Naive thymus-derived CD8-positive, alpha-beta T cell (primary cell): ENCODE measurements at regions not wholly inside any gene's neighbourhood (a gene's known extent, or its start where the extent isn't known, plus 50 kb on each side); places are given as distances from the start of the nearest gene placed in this dataset.

ENCODE experiments used
- ATAC-seq, 2 donors: fragments of 150-1000 bp; cut with Tn5 transposase in 1 of 2; sonication (Bioruptor Pico), chemical (Tn5 transposase) in 1 of 2; 1 replicate in 1 of 2; 2 replicates in 1 of 2; pipeline ENCODE4 v1.10.0; 2021; ENCODE audit warnings: mild to moderate bottlenecking in 2 of 2, moderate library complexity in 2 of 2
- POLR2A ChIA-PET: fragments of 350-600 bp; sonication (Branson Sonifier 250); formaldehyde crosslinking; loops from one replicate; lab custom pipeline; 2021; ENCODE audit warnings: antibody characterized with exemption; lab: Charles Lee
- DNase-seq, 10 donors: peaks; one replicate each; pipeline versions ENCODE4 v3.0.0 to v3.0.0-alpha.2; 2020 to 2022
- H3K27ac Mint-ChIP-seq, 10 donors: one replicate each; pipeline ENCODE4 v1.8.0; 2020 to 2022; ENCODE audit warnings: mild to moderate bottlenecking in 10 of 10, mixed read lengths in 10 of 10, moderate library complexity in 4 of 10, inconsistent platforms in 1 of 10
- H3K27me3 Mint-ChIP-seq, 5 donors: one replicate each; pipeline ENCODE4 v1.8.0; 2021 to 2022; ENCODE audit warnings: mixed read lengths in 5 of 5
- H3K36me3 Mint-ChIP-seq, 3 donors: one replicate each; pipeline ENCODE4 v1.8.0; 2020 to 2022; ENCODE audit warnings: mixed read lengths in 3 of 3, mild to moderate bottlenecking in 2 of 3, inconsistent platforms in 1 of 3
- H3K4me1 Mint-ChIP-seq, 4 donors: one replicate each; pipeline ENCODE4 v1.8.0; 2021 to 2022; ENCODE audit warnings: mixed read lengths in 4 of 4
- H3K4me3 Mint-ChIP-seq, 10 donors: one replicate each; pipeline ENCODE4 v1.8.0; 2020 to 2022; ENCODE audit warnings: mild to moderate bottlenecking in 10 of 10, mixed read lengths in 10 of 10, moderate library complexity in 6 of 10, inconsistent platforms in 1 of 10
- H3K9me3 Mint-ChIP-seq, 9 donors: one replicate each; pipeline ENCODE4 v1.8.0; 2020 to 2022; ENCODE audit warnings: mixed read lengths in 9 of 9, mild to moderate bottlenecking in 3 of 9, inconsistent platforms in 1 of 9, moderate library complexity in 1 of 9

DNA sequence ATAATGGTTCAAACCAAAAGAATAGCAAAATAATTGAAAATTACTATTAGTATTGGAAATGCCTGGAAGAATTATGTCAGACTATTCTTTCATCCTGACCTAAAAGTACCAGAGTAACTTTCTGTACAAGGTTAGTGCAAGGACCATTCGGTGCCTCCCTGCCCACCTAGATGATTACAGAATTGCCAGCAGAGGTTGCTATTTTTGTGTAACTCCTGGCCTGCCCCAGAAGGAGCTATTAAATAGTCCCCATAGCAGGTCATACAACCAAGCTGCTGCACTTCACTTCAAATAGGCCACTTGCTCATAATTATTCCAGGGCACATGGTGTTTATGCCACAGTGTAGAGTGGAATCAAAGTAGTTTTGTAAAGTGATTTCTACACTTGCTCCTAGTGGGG lies 831.1 kb upstream of the PABPC4L start:
- no peaks in the 10 kb centered on the region for H3K36me3 Mint-ChIP-seq
- DNase-seq (no peak), ATAC-seq (no peak)
- no peak overlapping the region for H3K4me3 Mint-ChIP-seq
- POLR2A ChIA-PET = no interaction called here
- H3K4me1 Mint-ChIP-seq = no peaks in the 10 kb centered on the region
- peaks cover 0 to 5% (median 0%) of the 10 kb centered on the region in 9 donors for H3K9me3 Mint-ChIP-seq
- no peak overlapping the region for H3K27ac Mint-ChIP-seq
- H3K27me3 Mint-ChIP-seq = no peaks in the 10 kb centered on the region

DNA sequence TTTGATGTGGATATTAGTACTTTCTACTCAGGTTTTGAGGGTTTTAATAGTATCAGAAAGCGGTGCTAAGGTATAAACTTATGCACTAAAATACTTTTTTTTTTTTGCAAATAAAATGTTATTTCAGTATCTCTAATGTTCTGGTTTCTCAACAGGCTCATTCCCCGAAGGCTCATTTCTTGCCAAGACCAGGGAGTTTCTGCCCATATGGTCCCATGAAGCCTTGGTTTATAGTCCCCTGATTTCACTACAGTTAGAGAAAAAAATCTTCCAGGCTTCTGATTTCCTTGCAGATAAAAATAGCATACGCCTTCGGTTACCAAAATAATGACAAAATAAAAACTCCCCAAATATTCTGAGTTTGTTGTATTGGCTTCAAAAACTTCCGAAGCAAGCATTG lies 814.2 kb upstream of the PABPC4L start:
- Mint-ChIP-seq H3K9me3 (peaks cover 0 to 14% (median 7%) of the 10 kb centered on the region in 9 donors), H3K4me3 (no peak overlapping the region), H3K4me1 (no peaks in the 10 kb centered on the region), H3K36me3 (no peaks in the 10 kb centered on the region), H3K27me3 (no peaks in the 10 kb centered on the region), H3K27ac (no peak overlapping the region)
- POLR2A ChIA-PET = no interaction called here
- DNase-seq (no peak), ATAC-seq (no peak)

DNA sequence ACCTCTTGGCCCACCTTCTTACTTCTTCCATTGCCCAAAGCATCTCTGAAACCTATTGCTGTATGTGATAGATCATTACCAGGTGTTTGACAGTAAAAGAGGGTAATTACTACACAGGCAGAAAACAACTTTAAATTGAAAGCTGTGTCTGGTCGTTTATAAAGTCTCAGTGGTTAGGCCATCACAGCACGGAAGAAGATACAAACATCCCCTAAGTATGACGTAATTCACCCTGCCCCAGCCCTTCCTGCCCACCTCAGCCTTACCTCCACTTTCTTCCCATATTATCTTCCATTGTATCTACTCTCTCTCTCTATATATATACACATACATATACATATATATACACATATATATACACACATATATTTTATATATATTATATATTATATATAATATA lies 805.8 kb upstream of the PABPC4L start:
- H3K27me3 Mint-ChIP-seq = no peaks in the 10 kb centered on the region
- H3K36me3 Mint-ChIP-seq = no peaks in the 10 kb centered on the region
- H3K4me1 Mint-ChIP-seq = no peaks in the 10 kb centered on the region
- H3K27ac Mint-ChIP-seq = no peak overlapping the region
- ATAC-seq (no peak), DNase-seq (no peak)
- peaks cover 0 to 11% (median 3%) of the 10 kb centered on the region in 9 donors for H3K9me3 Mint-ChIP-seq
- H3K4me3 Mint-ChIP-seq = no peak overlapping the region
- POLR2A ChIA-PET = no interaction called here

DNA sequence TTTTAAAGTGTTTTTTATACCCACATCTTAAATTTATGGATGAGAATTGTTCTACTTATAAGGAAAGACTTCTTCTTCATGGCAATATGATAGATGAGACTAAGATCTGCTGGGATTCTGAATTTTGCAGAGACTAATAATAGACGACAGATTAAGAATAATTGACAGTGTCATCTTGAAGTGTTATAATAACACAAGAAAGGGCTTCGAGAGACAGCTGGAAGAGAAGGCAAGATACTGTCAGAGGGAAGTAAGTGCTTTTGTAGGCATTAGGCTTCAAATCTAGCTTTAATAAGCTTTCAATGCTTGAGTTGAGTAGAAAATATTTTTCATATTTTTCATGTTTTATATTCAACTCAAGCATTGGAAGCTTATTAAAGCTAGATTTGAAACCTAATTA lies 797.6 kb upstream of the PABPC4L start:
- H3K36me3 Mint-ChIP-seq = no peaks in the 10 kb centered on the region
- POLR2A ChIA-PET = no interaction called here
- no peaks in the 10 kb centered on the region for H3K4me1 Mint-ChIP-seq
- peaks cover 0 to 11% (median 0%) of the 10 kb centered on the region in 9 donors for H3K9me3 Mint-ChIP-seq
- ATAC-seq = no peak
- H3K27me3 Mint-ChIP-seq = no peaks in the 10 kb centered on the region
- DNase-seq = no peak
- no peak overlapping the region for H3K4me3 Mint-ChIP-seq
- H3K27ac Mint-ChIP-seq = no peak overlapping the region

DNA sequence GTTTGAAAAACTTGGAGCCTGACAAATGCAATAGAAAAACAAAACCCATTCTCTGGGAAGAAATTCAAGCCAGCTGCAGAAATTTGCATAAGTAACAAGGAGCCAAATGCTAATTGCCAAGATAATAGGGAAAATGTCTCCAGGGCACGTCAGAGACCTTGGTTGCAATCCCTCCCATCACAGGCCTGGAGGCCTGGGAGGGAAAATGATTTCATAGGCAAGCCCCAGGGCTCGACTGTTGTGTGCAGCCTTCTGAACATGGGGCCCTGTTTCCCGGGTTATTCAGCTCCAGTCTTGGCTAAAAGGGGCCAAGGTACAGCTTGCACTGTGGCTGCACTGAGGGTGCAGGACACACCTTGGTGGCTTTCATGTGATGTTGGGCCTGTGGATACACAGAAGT lies 760.4 kb upstream of the PABPC4L start:
- ATAC-seq (no peak), DNase-seq (no peak)
- Mint-ChIP-seq H3K4me3 (no peak overlapping the region), H3K27me3 (no peaks in the 10 kb centered on the region), H3K36me3 (no peaks in the 10 kb centered on the region), H3K4me1 (no peaks in the 10 kb centered on the region), H3K9me3 (peaks cover 0 to 24% (median 6%) of the 10 kb centered on the region in 9 donors), H3K27ac (no peak overlapping the region)
- POLR2A ChIA-PET = no interaction called here

DNA sequence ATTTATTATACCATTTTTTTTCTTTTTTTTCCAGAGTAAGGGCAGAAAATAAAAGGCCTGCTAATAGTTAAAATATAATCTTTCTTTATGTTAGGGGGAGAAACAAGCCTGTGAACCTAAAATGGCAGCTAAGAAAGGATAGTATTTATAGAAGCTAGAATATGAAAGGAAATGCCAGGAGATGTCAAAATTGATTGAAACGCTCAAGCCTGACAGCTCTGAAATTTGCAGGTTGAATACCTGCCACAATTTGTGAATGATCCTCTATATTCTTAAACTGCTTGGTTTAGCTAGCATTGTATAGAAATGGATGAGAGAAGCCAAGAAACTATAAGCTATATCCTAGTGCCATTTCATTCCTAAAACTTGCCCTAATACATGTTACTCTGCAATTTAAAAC lies 757.3 kb upstream of the PABPC4L start:
- H3K9me3 Mint-ChIP-seq = peaks cover 0 to 17% (median 4%) of the 10 kb centered on the region in 9 donors
- H3K4me1 Mint-ChIP-seq = no peaks in the 10 kb centered on the region
- DNase-seq = no peak
- no peak for ATAC-seq
- POLR2A ChIA-PET = no interaction called here
- H3K4me3 Mint-ChIP-seq = no peak overlapping the region
- H3K27me3 Mint-ChIP-seq = no peaks in the 10 kb centered on the region
- no peaks in the 10 kb centered on the region for H3K36me3 Mint-ChIP-seq
- no peak overlapping the region for H3K27ac Mint-ChIP-seq

DNA sequence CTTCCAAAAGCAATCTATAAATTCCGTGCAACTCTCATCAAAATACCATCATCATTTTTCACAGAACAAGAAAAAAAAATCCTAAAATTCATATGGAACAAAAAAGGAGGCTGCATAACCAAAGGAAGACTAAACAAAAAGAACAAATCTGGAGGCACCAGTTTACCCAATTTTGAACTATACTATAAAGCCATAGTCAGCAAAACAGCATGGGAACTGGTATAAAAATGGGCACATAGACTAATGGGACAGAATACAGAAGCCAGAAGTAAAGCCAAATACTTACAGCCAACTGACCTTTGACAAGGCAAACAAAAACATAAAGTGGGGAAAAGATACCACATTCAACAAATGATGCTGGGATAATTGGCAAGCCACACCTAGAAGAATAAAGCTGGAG lies 753.5 kb upstream of the PABPC4L start:
- Mint-ChIP-seq H3K36me3 (no peaks in the 10 kb centered on the region), H3K27me3 (no peaks in the 10 kb centered on the region), H3K4me1 (no peaks in the 10 kb centered on the region), H3K9me3 (peaks cover 0 to 17% (median 3%) of the 10 kb centered on the region in 9 donors), H3K27ac (no peak overlapping the region), H3K4me3 (no peak overlapping the region)
- POLR2A ChIA-PET = no interaction called here
- no peak for DNase-seq
- no peak for ATAC-seq

DNA sequence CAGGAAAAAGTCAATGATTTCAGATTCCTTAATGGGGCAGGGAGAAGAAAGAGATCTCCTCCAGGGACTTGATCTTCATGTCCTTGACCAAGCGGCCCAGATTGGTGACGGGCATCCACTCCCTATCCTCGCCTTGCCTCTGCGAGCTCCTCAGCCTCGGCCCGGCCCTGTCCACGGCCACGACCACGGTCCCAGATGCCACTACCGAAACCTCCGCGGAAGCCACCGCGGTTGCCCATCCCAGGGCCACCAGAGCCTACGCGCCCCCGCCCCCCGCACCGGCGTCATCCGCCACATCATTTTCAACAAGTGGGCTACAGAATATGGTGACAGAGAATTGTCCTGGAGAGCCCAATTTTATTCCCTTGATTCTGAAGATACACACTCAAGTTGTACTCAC lies 751.2 kb upstream of the PABPC4L start:
- Mint-ChIP-seq H3K4me3 (no peak overlapping the region), H3K9me3 (peaks cover 0 to 17% (median 3%) of the 10 kb centered on the region in 9 donors), H3K36me3 (no peaks in the 10 kb centered on the region), H3K27me3 (no peaks in the 10 kb centered on the region), H3K4me1 (no peaks in the 10 kb centered on the region), H3K27ac (no peak overlapping the region)
- DNase-seq (no peak), ATAC-seq (no peak)
- POLR2A ChIA-PET = no interaction called here

DNA sequence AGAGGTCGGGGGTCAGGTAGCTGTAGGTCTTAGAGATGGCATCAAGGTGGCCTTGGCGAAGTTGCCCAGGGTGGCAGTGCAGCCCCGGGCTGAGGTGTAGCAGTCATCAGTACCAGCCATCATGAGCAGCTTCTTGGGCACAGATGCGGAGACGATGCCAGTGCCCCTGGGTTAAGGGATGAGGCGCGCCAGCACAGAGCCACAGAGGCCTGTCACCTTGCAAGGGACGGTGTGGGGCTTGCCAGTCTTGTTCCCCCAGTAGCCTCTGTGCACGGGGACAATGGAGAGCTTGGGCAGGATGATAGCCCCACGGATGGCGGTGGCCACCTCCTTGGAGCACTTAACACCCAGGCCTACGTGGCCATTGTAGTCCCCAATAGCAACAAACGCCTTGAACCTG lies 750.7 kb upstream of the PABPC4L start:
- Mint-ChIP-seq H3K36me3 (no peaks in the 10 kb centered on the region), H3K27ac (no peak overlapping the region), H3K4me1 (no peaks in the 10 kb centered on the region), H3K4me3 (no peak overlapping the region), H3K27me3 (no peaks in the 10 kb centered on the region), H3K9me3 (peaks cover 0 to 17% (median 3%) of the 10 kb centered on the region in 9 donors)
- POLR2A ChIA-PET = no interaction called here
- ATAC-seq (no peak), DNase-seq (no peak)

DNA sequence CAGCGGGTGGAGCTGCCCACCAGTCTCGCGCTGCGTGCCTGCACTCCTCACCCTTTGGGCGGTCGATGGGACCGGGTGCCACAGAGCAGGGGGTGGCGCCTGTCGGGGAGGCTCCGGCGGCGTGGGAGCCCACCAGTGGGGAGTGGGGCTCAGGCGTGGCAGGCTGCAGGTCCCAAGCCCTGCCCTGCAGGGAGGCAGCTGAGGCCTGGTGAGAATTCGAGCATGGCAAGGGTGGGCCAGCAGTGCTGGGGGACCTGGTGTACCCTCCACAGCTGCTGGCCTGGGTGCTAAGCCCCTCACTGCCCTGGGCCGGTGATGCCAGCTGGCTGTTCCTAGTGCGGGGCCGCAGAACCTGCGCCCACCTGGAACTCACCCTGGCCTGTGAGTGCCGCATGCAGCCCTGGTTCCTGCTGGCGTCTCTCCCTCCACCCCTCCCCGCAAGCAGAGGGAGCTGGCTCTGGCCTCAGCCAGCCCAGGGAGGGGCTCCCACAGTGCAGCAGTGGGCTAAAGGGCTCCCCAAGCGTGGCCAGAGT lies 746.6 kb upstream of the PABPC4L start:
- Mint-ChIP-seq H3K27me3 (no peaks in the 10 kb centered on the region), H3K4me3 (no peak overlapping the region), H3K9me3 (peaks cover 0 to 14% (median 6%) of the 10 kb centered on the region in 9 donors), H3K36me3 (no peaks in the 10 kb centered on the region), H3K4me1 (no peaks in the 10 kb centered on the region), H3K27ac (no peak overlapping the region)
- no peak for DNase-seq
- POLR2A ChIA-PET = no interaction called here
- ATAC-seq = no peak

DNA sequence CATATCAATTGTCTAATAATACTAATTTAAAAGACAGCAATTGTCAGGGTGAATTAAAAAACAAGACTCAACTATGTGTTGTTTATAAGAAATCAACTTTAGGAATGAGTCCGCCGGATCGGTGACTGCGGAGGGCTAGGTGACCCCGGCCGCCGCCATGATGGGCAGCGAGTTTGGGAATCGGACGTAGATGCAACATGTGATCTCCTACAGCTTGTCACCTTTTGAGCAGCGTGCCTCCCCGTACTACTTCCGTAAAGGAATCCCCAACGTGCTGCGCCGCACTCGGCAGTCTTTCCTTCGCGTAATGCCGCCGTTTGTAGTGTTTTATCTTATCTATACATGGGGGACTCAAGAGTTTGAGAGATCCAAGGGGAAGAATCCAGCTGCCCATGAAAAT lies 742.5 kb upstream of the PABPC4L start:
- ATAC-seq (no peak), DNase-seq (peak in 1 of 10 donors; percentile 44)
- POLR2A ChIA-PET = no interaction called here
- Mint-ChIP-seq H3K27me3 (no peaks in the 10 kb centered on the region), H3K27ac (no peak overlapping the region), H3K9me3 (peaks cover 0 to 25% (median 6%) of the 10 kb centered on the region in 9 donors), H3K4me3 (no peak overlapping the region), H3K4me1 (no peaks in the 10 kb centered on the region), H3K36me3 (no peaks in the 10 kb centered on the region)

DNA sequence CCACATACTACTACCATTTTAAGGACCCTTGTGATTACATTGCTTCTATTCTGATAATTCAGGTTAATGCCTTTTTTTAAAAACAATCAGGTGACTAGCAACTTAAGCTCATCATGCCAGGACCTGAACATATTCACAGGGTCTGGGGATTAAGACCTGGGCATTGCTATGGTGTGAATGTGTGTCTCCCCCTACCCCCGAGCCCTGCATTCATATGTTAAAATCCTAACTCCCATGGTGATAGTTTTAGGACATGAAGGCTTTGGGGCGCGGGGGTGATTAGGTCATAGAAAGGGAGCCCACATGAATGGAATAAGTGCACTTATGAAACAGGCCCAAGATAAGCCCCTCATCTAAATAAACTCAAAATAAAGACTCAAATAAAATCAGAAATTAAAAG lies 734.4 kb upstream of the PABPC4L start:
- no peak for ATAC-seq
- H3K4me1 Mint-ChIP-seq = no peaks in the 10 kb centered on the region
- H3K27ac Mint-ChIP-seq = no peak overlapping the region
- H3K36me3 Mint-ChIP-seq = no peaks in the 10 kb centered on the region
- POLR2A ChIA-PET = no interaction called here
- H3K27me3 Mint-ChIP-seq = no peaks in the 10 kb centered on the region
- peaks cover 0 to 11% (median 0%) of the 10 kb centered on the region in 9 donors for H3K9me3 Mint-ChIP-seq
- no peak for DNase-seq
- H3K4me3 Mint-ChIP-seq = no peak overlapping the region

DNA sequence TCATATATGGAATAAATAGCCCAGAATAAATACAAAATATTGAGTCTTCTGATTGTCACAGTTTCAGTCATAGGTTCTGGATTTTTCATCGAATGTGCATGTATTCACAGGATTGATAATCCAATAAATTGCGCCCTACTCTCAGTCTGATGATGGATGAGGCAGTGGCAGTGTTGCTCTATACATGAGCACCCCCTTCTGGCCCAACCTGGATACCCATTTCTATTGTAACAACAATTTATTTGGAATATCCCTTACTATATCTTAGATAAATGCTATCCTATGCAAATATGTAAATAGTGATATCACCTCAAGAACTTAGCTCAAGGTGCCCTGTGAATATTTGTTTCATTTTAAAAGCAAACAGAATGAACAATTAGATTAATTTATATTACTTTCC lies 733.7 kb upstream of the PABPC4L start:
- POLR2A ChIA-PET = no interaction called here
- Mint-ChIP-seq H3K27me3 (no peaks in the 10 kb centered on the region), H3K9me3 (peaks cover 0 to 11% (median 0%) of the 10 kb centered on the region in 9 donors), H3K4me3 (no peak overlapping the region), H3K36me3 (no peaks in the 10 kb centered on the region), H3K4me1 (no peaks in the 10 kb centered on the region), H3K27ac (no peak overlapping the region)
- DNase-seq (no peak), ATAC-seq (no peak)

DNA sequence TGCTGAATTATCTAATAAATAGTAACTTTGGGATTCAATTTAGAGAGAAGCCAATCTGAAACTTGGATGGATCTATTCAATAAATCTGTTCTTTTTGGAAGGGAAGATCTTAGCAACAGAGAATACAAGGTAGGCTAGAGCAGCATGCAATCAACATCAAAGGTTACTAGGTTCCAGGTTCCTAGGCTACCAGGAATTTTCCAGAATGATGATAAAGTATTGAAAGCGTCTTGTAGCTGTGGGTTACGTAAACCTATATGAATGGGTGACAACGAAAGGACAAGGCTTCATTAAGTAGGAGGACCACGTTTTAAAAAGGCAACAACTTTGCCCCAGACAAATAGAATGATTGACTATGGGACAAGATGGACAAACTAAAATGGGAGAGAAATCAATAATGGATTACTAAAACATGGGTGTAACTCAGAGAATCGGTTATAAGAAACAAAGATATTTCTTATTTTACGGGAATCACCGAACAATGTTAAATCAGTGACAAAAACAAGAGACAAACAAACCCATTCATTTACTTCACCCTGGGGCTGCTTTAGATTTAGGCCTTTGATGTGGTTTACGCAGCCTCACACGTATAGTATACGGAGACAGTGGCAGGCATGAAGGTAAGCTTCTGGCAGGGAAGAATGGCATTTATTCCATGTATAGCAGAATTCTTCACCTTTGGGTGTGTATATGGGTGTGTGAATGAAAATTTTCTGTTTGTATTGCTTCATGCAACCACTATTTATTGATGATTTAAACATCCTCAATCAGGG lies 732.6 kb upstream of the PABPC4L start:
- Mint-ChIP-seq H3K4me3 (no peak overlapping the region), H3K36me3 (no peaks in the 10 kb centered on the region), H3K4me1 (no peaks in the 10 kb centered on the region), H3K9me3 (peaks cover 0 to 7% (median 0%) of the 10 kb centered on the region in 9 donors), H3K27ac (no peak overlapping the region), H3K27me3 (no peaks in the 10 kb centered on the region)
- ATAC-seq (no peak), DNase-seq (no peak)
- POLR2A ChIA-PET = no interaction called here
